Immature natural killer cell (primary cell): ENCODE measurements at regions not wholly inside any gene's neighbourhood (a gene's known extent, or its start where the extent isn't known, plus 50 kb on each side); places are given as distances from the start of the nearest gene placed in this dataset.

ENCODE experiments used
- DNase-seq, 3 donors: peaks; one replicate each; pipeline ENCODE4 v3.0.0; 2022; ENCODE audit warnings: mixed read lengths in 1 of 3
- H3K27ac Mint-ChIP-seq, 6 donors: one replicate each; pipeline ENCODE4 v1.8.0; 2020; ENCODE audit warnings: mixed read lengths in 6 of 6, mild to moderate bottlenecking in 5 of 6, inconsistent platforms in 4 of 6, moderate library complexity in 3 of 6
- H3K27me3 Mint-ChIP-seq, 3 donors: one replicate each; pipeline ENCODE4 v1.8.0; 2020 to 2021; ENCODE audit warnings: low read depth in 3 of 3, mild to moderate bottlenecking in 3 of 3, mixed read lengths in 3 of 3, moderate library complexity in 3 of 3, inconsistent platforms in 1 of 3
- H3K36me3 Mint-ChIP-seq, 3 donors: one replicate each; pipeline ENCODE4 v1.8.0; 2020; ENCODE audit warnings: mixed read lengths in 3 of 3, inconsistent platforms in 2 of 3, mild to moderate bottlenecking in 2 of 3
- H3K4me1 Mint-ChIP-seq, 2 donors: one replicate each; pipeline ENCODE4 v1.8.0; 2020; ENCODE audit warnings: inconsistent platforms in 2 of 2, mild to moderate bottlenecking in 2 of 2, mixed read lengths in 2 of 2, moderate library complexity in 1 of 2
- H3K4me3 Mint-ChIP-seq, 5 donors: one replicate each; pipeline ENCODE4 v1.8.0; 2020; ENCODE audit warnings: mild to moderate bottlenecking in 5 of 5, mixed read lengths in 5 of 5, inconsistent platforms in 3 of 5, moderate library complexity in 3 of 5
- H3K9me3 Mint-ChIP-seq, 6 donors: one replicate each; pipeline ENCODE4 v1.8.0; 2020; ENCODE audit warnings: mild to moderate bottlenecking in 6 of 6, mixed read lengths in 6 of 6, inconsistent platforms in 4 of 6, moderate library complexity in 3 of 6

- no peak overlapping the region for H3K4me3 Mint-ChIP-seq
- DNase-seq, result no peak
- no peaks in the 10 kb centered on the region for H3K4me1 Mint-ChIP-seq
- H3K9me3 Mint-ChIP-seq, result peaks cover 9 to 65% (median 31%) of the 10 kb centered on the region in 6 donors
- no peaks in the 10 kb centered on the region for H3K27me3 Mint-ChIP-seq
- no peaks in the 10 kb centered on the region for H3K36me3 Mint-ChIP-seq
- no peak overlapping the region for H3K27ac Mint-ChIP-seq
These were observed 62.0 kb upstream of the PCDH20 start for GRCh38 chr13:61477619-61478018.

- Mint-ChIP-seq H3K4me3 (no peak overlapping the region), H3K27me3 (no peaks in the 10 kb centered on the region), H3K9me3 (peaks cover 2 to 20% (median 9%) of the 10 kb centered on the region in 6 donors), H3K36me3 (no peaks in the 10 kb centered on the region), H3K4me1 (no peaks in the 10 kb centered on the region), H3K27ac (no peak overlapping the region)
- DNase-seq, result no peak
These were observed 55.1 kb upstream of the PCDH20 start for GRCh38 chr13:61470786-61471185.

GRCh38 chr13:61466280-61466679 is 50.6 kb upstream of the PCDH20 start:
- Mint-ChIP-seq H3K4me1 (no peaks in the 10 kb centered on the region), H3K4me3 (no peak overlapping the region), H3K36me3 (no peaks in the 10 kb centered on the region), H3K27ac (no peak overlapping the region), H3K9me3 (peaks cover 0 to 13% (median under 1%) of the 10 kb centered on the region in 6 donors), H3K27me3 (no peaks in the 10 kb centered on the region)
- no peak for DNase-seq
